G401 (cell line): ENCODE measurements at regions not wholly inside any gene's neighbourhood (a gene's known extent, or its start where the extent isn't known, plus 50 kb on each side); places are given as distances from the start of the nearest gene placed in this dataset.

Experiments used
- DNase-seq: peaks from one replicate; pipeline ENCODE4 v3.0.0-alpha.2; 2015; ENCODE audit warnings: low spot score
- in situ Hi-C: cut with HindIII; loops from 2 replicates; pipeline ENCODE4 v1.10.0; 2016; ENCODE audit warnings: low sequenced_read_pairs, mixed read lengths

DNA sequence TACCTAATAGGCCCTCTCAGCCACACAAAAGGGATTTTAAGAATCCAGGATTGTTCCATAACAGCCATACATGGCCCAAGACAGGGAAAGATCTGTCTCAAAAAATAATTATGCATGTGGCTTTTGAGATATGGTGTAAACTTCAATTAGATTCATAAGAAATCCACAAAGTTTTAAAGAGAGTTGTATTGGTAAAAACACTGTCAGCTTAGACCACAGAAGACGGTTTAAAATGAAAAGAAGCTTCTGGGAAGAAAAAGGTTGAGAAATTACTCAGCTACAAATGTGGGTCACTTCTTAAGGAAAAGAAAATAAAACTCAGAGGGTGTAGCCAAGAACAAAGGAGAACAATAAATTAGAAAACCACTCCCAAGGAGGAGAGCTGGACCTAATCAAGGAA, 191.4 kb downstream of the KIF26A start:
- DNase-seq, result no peak
- in situ Hi-C loops, result no loop called here

DNA sequence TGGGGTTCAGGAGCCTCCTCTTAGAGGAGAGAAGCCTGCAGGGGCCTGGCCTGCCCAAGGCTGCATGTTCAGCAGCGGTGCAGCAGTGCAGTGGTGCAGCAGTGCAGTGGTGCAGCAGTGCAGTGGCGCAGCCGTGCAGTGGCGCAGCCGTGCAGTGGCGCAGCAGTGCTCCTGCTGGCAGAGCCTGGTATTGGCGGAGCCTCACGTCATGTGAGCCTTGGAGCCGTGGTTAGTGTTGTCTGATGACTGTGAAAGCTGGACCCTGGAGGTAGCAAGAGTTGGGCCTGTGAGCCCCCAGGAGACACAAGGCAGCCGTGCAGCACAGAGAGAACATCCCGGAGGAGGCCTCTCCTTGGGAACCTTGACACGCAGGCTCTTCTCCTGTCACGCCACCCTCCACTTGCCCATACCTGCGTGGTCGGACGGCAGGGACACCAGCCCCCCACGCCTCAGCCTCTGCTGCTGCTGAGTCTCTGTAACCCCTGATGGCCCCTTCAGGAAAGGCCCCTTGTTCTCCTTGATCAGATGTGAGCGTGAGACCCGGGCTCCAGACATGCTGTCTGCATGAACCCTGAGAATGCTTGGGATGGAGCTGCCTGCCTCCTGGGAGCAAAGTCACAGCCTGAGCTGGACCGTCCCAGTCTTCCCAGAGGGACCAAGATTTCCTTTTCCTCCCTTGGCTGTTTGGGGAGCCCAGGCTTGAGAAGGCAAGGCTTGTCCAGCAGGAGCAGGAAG, 193.7 kb downstream of the KIF26A start:
- in situ Hi-C loops, result no loop called here
- no peak for DNase-seq

DNA sequence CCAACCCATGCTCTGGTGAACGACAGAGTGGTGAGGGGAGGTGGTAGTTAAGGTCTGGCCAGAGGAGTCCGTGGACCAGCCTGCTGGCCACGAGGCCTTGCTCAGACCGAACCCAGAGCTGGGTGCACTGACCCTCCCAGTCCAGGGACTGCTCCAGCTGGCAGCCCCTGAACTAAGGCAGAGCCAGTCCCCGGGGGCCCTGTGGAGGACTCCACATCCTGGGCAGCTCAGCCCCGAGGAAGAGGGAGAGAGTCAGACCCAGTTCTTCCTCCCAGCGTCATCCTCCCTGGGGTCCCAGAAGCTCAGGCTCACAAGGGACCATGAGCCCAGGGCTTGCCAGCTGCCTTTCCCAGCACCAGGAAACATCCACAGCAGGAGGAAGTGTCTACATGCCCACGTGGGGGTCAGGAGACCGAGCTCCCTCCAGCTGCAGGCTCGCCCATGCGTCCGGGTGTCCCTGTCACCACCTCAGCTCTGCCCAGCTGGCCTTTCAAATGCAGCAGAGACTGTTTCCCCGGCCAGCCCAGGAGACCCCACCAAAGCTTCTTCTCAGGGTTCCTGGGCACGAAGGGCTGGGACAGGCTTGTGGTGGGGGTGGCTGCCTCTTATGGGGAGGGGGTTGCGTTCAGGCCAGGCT, 194.4 kb downstream of the KIF26A start:
- DNase-seq, result no peak
- in situ Hi-C loops, result no loop called here

DNA sequence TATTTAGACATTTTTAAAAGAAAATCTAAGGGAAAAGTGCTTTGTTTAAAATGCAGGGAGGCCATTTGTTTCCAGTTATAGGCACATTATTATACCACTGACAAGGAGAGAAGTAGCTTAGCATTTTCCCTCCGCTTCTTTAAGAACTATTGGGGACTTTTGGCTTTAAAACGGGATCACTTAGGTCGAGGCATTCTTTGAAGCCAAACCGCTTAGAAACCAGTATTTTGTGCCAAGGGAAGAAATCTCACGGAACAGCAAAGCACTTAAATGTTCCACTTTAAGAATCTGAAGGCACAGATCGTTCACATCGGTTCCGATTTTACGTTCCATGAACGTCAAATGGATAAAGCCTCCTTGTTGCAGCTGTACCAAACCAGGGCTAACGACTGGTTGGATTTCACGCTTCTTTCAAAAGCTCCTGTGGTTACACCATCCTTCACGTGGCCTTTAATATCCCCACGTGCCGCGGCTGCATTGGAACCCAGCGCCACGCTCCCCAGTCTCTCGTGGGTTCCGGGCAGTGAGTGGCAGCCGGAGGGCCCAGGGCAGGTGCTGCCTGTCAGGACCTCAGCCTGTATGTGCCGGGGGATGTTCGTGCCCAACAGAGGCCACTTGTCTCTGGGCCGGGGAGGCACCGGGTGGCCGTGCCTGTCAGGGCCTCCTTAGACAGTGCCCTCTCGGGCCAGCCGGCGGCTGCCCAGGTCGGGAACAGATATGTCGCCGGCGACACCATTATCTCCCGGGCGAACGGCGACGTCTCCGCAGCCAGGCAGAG, 195.4 kb downstream of the KIF26A start:
- in situ Hi-C loops, result no loop called here
- DNase-seq, result no peak

GRCh38 chr14:104334424-104335161, 196.2 kb downstream of the KIF26A start:
- in situ Hi-C loops, result no loop called here
- DNase-seq, result no peak

- DNase-seq, result no peak
- in situ Hi-C loops, result no loop called here
These were observed 196.8 kb downstream of the KIF26A start for GRCh38 chr14:104335176-104335575.

- in situ Hi-C loops, result no loop called here
- no peak for DNase-seq
These were observed 197.2 kb downstream of the KIF26A start for GRCh38 chr14:104335611-104336010.

DNA sequence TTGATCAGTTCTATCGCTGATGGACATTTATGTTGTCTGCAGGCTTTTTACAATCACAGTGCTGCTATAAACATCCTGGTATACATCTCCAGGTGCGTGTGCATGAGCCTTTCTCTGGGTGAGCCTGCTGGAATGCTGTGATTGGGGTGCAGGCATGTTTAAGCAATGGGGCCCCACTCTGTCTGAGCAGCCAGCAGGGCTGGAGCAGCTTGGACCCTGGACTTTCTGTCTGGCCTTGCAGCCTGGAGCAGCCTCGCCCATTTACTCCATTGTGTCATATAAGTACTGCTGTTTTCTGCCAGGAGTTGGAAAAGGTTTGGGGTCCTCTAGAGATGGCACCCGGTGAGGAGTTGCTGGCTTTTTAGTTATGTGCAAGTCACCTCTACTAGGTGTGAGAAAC, 199.0 kb downstream of the KIF26A start:
- no peak for DNase-seq
- in situ Hi-C loops, result no loop called here

DNA sequence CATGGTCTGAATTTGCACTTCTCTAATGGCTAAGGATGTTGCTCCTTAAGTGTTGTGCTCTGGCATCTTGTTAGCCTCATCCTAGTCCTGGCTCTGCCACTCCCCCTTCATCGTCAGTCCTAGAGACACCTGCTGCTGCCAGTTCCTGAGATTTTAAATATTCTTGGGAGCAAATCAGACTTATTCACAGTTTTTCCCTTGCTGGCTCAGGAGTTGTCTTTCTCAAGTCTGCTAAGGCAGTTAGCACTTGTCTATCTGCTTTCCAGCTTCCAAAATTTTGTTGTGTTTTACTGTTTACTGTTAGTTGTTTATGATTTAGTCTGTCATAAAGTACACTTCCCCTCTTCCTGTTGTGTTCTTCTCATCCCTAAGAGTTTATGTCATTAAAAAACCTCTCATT, 201.0 kb downstream of the KIF26A start:
- no peak for DNase-seq
- in situ Hi-C loops, result no loop called here

DNA sequence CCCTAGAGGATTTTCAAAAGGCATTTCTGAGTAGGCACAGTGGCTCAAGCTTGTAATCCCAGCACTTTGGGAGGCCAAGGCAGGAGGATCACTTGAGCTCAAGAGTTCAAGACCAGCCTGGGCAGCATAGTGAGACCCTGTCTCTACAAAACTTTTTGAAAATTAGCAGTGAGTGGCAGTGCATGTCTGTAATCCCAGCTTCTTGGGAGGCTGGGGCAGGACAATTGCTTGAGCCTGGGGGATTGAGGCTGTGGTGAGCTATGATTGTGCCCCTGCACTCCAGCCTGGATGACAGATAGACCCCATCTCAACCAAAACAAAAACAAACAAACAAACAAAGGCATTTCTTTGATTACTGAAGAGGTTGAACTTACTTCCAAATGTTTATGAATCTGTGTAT, 201.4 kb downstream of the KIF26A start:
- DNase-seq, result no peak
- in situ Hi-C loops, result no loop called here

DNA sequence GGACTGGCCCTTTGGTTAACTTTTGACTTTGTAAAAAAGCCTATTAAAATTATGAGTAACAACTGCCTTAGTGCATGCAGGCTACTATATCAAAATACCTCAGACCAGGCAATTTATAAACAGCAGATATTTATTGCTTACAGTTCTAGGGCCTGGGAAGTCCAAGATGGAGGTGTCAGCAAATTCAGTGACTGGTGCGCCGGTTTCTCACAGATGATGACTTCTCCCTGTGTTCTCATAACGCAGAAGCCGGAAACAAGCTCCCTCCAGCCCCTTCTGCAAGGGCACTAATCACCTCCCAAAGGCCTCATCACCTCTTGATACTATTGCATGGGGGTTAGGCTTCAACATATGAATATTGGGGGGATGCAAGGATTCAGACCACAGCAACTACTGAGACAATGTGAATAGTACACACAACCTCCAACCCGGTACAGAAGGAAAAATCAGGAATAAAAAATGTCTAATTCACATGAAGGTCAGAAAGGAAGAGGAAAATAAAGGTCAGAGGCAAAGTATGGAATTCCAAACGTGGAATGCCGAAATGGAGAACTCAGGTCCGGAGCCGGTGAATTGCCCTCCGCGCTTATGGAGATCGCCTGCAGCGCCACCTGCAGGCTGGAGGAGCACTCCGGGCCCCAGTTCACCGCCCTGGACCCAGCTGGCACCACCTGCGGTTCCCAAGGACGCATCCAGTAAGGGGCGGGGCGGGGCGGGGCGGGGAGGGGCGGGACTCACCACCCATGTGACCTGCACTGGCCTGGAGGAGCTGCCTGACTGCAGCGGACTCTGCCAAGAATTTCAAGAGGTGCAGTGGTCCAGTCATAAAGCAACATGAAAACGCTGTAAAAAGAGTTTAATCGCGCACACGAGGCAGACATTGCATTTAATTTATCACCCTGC, 203.4 kb downstream of the KIF26A start:
- peak; percentile 1 for DNase-seq
- in situ Hi-C loops, result no loop called here

DNA sequence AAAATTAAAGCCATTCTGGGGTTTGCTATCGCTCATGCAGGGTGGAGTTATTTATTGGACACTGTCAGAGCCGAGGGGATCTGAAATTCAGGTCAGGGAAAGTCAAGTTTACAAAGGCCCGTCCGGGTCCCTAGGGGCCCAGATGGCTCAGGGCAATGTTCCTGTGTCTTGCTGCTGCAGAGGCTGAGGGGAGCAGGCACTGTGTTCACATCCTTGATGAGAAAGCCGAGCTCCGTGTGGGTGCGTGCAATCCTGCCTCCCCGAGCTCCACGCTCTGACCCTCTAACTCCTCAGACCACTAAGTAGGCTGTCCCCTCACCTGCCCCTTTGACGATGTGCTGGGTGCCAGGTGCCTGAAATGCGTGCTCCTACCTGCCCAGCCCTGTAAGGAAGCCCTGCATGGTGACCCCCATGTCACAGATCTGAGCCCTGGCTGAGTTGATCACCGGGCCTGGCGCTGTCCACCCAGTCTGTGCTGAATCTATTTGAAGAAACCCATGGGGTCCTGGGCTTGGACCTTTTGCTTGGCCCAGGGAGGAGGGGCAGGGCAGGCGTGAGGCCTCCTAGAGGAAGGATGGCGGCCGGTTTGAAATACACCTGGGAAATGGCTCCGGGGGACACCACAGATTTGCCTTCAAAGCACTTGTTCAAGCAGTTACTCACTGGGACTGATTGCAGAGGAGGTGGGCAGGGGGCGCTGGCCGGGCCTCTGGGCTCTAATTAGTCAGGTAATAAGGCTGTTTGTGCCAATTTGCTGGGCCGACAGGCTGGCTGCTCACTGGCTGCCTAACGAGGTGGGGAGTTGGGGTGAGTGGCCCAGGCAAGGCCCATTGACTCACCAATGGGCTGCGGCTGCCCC, 204.3 kb downstream of the KIF26A start:
- in situ Hi-C loops, result no loop called here

DNA sequence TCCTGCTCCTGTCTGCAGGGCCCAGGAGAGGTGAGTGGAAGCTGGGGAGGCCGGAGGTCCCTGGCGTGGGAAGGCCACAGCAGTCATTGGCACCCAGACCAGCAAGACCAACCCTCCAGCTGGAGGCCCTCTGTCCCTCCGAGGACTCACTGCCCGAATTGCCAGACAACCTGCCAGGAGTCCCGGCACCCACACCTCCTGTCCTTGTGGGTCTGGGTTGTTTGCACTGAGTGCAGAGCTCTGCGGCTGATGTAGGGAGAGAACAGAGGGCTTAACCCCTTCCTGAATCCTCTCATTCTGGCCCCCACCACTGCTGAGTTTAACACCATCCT, 204.9 kb downstream of the KIF26A start:
- DNase-seq, result no peak
- in situ Hi-C loops, result no loop called here

More for the DNA sequence above, 204.3 kb downstream of the KIF26A start:
- DNase-seq, result no peak

DNA sequence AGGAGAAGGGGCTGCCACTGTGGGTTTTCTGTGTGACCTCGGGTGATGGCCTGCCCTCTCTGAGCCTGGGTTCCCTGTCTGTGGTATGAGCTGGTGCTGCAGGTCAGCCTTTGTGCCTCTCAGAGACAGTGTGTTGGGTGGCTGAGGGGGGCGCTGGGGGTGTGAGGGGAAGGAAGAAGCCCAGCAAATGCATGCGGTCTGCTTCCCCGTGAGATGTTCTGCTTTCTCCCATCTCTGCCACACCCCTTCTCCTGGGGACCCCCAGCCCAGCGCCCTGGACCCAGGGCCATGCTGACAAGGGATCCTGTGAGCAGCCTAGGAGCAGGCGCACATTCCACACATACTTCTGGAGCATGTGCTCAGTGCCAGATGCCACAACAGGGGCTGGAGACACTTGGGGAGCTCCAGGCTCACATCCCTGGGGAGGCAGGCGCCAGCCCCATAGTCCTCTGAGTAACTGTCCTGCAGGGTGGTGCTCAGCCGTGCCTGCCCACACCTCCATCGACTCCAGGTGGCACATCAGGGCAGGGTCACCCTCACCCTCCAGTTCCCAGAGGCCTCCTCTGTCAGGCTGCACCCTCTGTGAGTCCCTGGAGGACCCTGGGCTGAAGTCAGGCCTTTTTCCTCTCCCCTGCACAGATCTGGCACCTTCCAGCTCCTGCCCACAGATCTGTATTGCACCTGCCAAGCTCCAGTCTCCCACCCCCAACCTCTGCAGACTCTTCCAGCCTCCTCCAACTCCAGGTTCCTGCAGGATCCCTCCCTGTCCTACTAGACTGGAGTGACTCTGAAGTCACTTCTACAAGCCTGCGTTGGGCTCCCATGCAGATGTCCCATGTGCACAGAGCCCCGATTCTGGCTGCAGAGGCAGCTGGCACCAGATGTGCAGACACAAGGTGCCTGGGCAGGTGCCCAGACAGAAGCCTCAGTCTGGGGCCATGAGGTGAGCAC, 205.6 kb downstream of the KIF26A start:
- in situ Hi-C loops, result no loop called here
- DNase-seq, result no peak

GRCh38 chr14:104344818-104345620, 206.6 kb downstream of the KIF26A start:
- no peak for DNase-seq
- in situ Hi-C loops, result no loop called here
